NCI-H1417 (cell line): ENCODE measurements at regions not wholly inside any gene's neighbourhood (a gene's known extent, or its start where the extent isn't known, plus 50 kb on each side); places are given as distances from the start of the nearest gene placed in this dataset.
"Not testable (repeated sequence)": the region's sequence is repeated elsewhere in the genome, so short reads cannot be mapped to it uniquely, and the experiment has no call there.

ENCODE experiments used
- DNase-seq, 3 experiments: peaks; one replicate each; lab custom pipeline; 2025; lab: John Stamatoyannopoulos, UW

GRCh38 chr7:156015237-156016020 is 203.2 kb upstream of the SHH start:
- DNase-seq = no peak

GRCh38 chr7:156014808-156015207 is 202.5 kb upstream of the SHH start:
- no peak for DNase-seq

GRCh38 chr7:156014201-156014600 is 201.9 kb upstream of the SHH start:
- DNase-seq = no peak

GRCh38 chr7:156012412-156012811 is 200.1 kb upstream of the SHH start:
- no peak for DNase-seq

- DNase-seq = no peak
Observed at GRCh38 chr7:156009569-156009968, 197.3 kb upstream of the SHH start.

- DNase-seq = not testable (repeated sequence)
Observed at GRCh38 chr7:156006876-156007275, 194.6 kb upstream of the SHH start.

- DNase-seq = no peak
Observed at GRCh38 chr7:156006024-156006423, 193.8 kb upstream of the SHH start.

GRCh38 chr7:156005202-156005691 is 193.0 kb upstream of the SHH start:
- DNase-seq = no peak

- DNase-seq = no peak
Observed at GRCh38 chr7:156004265-156005201, 192.3 kb upstream of the SHH start.

- DNase-seq = peak in 1 of 3 experiments; percentile 33
Observed at GRCh38 chr7:156003220-156004162, 191.2 kb upstream of the SHH start.

- DNase-seq = no peak
Observed at GRCh38 chr7:156002362-156003066, 190.3 kb upstream of the SHH start.

GRCh38 chr7:156001496-156002260 is 189.4 kb upstream of the SHH start:
- DNase-seq = no peak

GRCh38 chr7:156000601-156001396 is 188.5 kb upstream of the SHH start:
- DNase-seq = no peak

GRCh38 chr7:155999631-156000489 is 187.6 kb upstream of the SHH start:
- no peak for DNase-seq

GRCh38 chr7:155998766-155999630 is 186.7 kb upstream of the SHH start:
- DNase-seq = no peak

- DNase-seq = no peak
Observed at GRCh38 chr7:155998328-155998691, 186.0 kb upstream of the SHH start.
